HG02981 (cell line): ENCODE measurements at regions not wholly inside any gene's neighbourhood (a gene's known extent, or its start where the extent isn't known, plus 50 kb on each side); places are given as distances from the start of the nearest gene placed in this dataset.

ENCODE experiments used
- ATAC-seq: cut with Tn5 transposase; IDR thresholded peaks from one replicate; pipeline ENCODE4 v1.9.1; 2021; ENCODE audit warnings: mild to moderate bottlenecking, moderate library complexity; ENCODE audit not compliant: unreplicated experiment

- ATAC-seq: no peak
Observed at GRCh38 chr13:74004109-74004508, 130.1 kb downstream of the KLF12 start.

DNA sequence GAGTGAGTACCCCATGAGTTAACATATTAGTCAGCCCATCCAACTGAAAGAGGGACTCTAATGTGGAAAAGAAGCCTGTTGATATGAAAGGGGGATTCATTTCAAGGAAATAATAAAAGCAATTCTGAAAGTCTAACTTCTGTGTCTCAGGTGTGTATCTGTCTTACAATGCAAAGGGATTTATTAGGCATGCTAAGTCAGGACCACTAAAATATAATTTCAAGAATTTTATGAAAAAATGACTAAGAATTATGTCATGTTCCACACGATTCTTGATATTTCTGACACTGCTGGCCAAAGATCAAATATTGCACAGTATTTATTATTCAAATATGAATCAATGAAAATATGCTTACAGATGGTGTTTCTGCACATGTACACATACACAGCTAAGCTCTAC is 130.8 kb downstream of the KLF12 start:
- ATAC-seq: no peak

GRCh38 chr13:74000876-74001275 is 133.3 kb downstream of the KLF12 start:
- ATAC-seq: no peak

GRCh38 chr13:73998631-73999030 is 135.6 kb downstream of the KLF12 start:
- peak; percentile 84 for ATAC-seq

DNA sequence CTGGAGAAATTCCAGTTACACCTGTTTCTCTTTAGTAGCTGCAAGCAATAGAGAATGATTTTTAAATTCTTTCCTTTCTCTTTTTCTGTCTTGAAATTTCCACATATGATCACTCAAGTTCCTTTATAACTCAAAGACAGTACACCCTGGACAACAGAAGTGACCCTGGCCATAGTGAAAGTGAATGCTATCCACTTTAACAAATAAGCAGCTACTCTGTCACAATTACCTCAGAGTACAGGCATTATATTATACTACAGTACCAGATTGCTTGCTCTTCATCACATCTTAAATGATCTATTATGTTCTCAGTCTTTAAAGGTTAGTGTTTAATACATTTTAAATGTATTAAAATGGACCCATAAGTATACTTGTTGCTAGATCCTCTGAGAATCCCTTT is 136.2 kb downstream of the KLF12 start:
- ATAC-seq: no peak

GRCh38 chr13:73996569-73996968 is 137.6 kb downstream of the KLF12 start:
- no peak for ATAC-seq

DNA sequence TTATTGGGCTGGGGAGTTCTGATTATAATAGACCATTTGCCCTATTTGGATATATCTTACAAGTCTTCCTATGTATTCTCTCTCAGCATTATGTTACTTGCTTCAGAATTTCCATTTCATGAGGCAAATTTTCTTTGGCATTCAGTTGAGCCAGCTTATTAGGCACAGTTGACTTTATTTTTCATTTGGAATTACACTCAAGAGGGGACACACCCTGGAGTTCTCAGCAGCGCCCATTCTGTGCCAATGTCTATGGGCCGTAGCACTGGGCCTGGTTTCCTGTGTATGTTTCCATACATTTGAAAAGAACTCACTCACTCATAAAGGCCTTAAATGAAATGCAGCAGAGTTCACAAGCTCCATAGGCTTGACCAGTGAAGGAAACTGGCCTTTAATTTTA is 138.5 kb downstream of the KLF12 start:
- no peak for ATAC-seq

GRCh38 chr13:73993661-73994060 is 140.5 kb downstream of the KLF12 start:
- ATAC-seq: no peak

DNA sequence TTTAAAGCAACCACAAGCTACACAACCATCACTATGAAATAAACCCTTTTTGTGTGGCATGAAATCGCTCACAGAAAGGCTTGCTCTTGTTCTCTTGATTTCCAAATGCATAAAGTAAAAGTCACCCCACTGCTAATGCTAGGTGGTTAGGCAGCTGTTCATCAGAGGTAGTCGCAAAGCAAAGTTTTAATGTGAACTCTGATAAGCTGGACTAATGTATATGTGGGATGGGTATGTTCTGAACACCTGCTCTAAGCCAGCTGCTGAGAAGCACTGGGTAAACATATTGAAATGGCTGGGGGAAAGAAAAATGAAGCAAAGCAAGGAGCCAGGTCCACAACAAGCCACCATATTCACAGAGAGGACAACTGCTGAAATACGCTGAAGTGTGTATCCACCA is 142.3 kb downstream of the KLF12 start:
- no peak for ATAC-seq

DNA sequence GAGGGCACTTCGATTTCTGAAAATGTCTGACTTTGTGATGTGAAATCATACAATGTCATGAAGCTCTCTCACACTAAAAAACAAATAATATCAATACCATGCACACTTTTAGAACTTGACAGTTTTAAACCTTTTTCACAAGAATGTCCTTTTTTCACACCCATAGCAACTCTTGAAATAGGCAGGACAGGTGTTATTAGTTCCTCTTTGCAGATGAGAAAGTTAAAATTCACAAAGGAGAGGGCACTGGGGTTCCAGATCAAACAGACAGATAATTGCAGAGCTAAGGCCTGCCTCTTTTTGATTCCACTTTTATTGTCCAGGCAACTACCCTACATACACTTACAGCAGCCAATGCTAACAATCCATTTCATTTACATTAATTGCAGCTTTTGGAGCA is 142.8 kb downstream of the KLF12 start:
- ATAC-seq: no peak

DNA sequence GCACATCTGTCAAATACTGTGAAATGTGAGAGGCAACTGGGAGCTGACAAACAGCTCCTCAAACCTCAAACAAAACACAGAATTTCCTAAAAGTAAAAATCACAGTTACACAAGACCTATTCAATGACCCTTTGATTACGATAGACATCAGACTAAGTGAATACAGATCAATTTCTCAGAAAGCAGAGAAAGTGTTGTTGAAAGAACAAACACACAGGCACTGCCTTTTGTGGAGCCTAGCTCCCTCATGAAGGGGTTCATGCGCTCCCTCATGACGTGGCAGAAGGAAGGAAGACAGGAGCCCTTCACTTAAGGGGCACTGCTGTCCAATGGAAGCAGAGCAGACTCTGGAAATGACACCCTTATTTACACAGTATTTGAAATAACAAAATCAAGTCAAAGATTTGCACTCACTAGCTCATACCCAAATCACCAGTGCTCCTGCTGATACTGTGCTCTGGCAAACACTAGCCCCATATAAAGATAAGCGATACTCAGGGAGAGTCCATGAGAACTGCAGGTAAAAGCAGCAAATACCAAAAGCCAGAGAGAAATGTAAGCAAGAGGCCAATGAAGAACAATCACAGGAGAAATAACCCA is 144.9 kb downstream of the KLF12 start:
- ATAC-seq: no peak

- ATAC-seq: no peak
Observed at GRCh38 chr13:73988461-73988860, 145.7 kb downstream of the KLF12 start.

DNA sequence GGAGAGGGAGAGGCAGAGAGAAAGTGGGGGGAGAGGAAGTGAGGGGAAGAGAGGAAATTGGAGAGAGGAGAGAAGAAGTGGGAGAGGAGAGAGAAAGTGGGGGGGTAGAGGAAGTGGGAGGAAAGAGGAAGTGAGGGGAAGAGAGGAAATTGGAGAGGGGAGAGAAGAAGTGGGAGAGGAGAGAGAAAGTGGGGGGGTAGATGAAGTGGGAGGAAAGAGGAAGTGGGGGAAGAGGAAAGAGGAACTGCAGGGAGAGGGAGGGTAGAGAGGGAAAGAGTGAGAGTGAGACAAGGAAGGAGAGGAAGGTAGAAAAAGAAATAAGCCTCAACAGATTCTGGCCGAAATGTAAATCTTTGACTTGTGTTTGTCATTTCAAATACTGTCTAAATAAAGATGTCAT is 146.6 kb downstream of the KLF12 start:
- no peak for ATAC-seq

- ATAC-seq: no peak
Observed at GRCh38 chr13:73985783-73986182, 148.4 kb downstream of the KLF12 start.

DNA sequence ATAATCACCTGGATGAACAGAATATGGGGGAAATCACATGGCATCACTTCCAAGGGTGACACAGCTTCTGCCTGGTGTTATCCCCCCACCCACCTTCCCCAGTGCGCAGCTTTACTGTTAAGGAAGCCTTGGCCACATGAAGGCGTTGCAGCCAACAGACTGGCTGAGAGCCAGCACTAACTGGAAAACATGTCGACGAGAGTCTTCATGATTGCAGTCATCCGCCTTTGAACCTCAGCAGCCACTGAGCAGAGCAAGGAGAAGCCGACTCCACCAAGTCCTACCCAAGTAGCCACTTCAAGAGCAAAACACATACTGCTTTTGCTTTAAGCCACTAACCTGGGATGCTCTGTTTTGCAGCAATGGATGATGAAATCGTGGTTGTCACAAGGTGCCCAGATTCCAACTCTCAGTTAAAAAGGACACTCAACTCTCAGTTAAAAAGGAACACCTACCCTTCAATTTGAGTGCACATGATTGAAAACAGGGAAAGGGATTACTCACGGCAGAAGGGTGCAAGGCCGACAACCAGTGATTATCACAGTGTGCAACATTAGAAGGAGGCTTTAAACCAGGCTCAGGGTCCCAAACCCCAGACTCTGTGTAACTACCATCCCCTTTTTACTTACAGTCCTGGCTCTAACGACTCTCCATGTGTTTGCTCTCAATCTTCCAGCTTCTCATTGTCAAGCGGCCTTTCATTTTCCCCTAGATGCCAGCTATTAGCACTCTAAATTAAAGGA is 149.1 kb downstream of the KLF12 start:
- ATAC-seq: no peak

DNA sequence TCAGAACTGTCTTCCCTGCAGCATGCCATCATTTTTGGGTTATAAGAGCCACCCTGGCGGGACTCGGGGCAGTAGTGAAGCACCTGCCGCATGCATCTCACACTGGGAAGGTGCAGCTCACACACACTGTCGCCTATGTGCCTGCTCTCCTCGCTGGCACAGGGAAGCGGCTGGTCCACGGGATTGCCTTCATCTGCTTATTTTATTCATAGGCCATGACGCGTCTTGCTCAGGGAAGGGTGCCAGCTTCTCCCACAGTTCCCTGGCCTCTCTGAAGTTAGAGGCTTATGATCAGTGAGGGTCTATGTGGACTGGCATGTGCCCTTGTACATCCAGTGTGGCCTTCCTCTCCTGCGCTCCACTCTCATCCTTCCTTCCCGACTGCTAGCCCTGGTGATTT is 150.0 kb downstream of the KLF12 start:
- ATAC-seq: no peak

- ATAC-seq: no peak
Observed at GRCh38 chr13:73983109-73983508, 151.1 kb downstream of the KLF12 start.

GRCh38 chr13:73981595-73981994 is 152.6 kb downstream of the KLF12 start:
- ATAC-seq: no peak

DNA sequence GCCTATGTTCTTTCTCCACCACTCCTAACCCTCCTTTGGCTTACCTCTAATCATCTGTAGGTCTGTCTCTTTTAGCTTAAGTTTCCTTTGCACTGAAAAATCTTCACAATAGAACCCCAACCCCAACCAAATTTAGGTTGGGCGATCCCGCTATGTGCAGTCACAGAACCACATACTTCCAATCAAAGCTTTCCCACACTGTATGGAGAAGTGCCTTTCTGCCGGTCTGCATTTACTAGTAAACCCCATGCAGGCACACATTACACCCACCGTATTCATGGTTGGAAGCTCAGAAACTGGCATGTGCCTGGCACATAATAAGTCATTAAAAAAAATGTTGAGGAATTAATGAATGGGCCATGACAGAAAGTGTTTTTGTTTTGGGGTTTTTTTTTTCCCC is 158.4 kb downstream of the KLF12 start:
- ATAC-seq: no peak

- no peak for ATAC-seq
Observed at GRCh38 chr13:73974051-73974450, 160.2 kb downstream of the KLF12 start.

DNA sequence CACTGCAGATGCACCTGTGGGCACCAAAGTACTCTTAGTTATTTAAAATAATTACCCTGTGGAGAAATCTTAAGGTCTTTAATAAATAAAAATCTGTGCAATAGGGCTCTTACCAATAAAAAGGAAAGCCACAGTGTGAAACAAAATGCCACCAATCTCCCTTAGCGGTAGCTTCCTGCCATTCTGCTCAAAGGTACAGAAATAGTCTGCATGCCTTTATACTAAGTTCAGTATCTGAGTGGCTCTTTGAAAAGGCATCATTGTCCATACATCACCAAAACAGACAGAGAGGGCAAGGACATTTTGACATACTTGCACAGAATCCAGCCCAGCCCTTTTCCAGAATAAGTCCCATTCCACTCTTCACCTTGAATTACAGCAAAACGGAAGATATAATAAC is 161.0 kb downstream of the KLF12 start:
- no peak for ATAC-seq

DNA sequence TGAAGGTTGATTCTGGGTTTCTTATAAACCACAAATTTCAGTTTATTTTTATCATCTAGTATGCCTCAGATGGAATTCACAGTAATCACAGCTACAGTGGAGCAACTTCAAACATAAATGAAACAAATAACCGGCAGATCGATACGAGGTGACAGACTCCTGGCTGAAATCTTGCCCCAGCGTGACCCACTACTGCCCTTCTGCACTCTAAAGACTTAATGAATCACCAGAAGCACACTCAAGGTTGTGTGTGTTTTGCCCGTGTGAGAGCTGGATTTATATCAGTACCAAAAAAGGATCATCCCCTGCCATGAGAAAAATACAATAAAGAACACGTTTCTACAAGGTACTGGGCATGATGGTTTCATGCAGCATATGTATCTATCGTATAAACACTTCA is 161.7 kb downstream of the KLF12 start:
- no peak for ATAC-seq

- no peak for ATAC-seq
Observed at GRCh38 chr13:73971481-73971880, 162.7 kb downstream of the KLF12 start.
